HG03342 (cell line): ENCODE measurements at regions not wholly inside any gene's neighbourhood (a gene's known extent, or its start where the extent isn't known, plus 50 kb on each side); places are given as distances from the start of the nearest gene placed in this dataset.

Experiments used
- ATAC-seq: cut with Tn5 transposase; IDR thresholded peaks from one replicate; pipeline ENCODE4 v1.9.1; 2021; ENCODE audit warnings: mild to moderate bottlenecking, moderate library complexity; ENCODE audit not compliant: unreplicated experiment

DNA sequence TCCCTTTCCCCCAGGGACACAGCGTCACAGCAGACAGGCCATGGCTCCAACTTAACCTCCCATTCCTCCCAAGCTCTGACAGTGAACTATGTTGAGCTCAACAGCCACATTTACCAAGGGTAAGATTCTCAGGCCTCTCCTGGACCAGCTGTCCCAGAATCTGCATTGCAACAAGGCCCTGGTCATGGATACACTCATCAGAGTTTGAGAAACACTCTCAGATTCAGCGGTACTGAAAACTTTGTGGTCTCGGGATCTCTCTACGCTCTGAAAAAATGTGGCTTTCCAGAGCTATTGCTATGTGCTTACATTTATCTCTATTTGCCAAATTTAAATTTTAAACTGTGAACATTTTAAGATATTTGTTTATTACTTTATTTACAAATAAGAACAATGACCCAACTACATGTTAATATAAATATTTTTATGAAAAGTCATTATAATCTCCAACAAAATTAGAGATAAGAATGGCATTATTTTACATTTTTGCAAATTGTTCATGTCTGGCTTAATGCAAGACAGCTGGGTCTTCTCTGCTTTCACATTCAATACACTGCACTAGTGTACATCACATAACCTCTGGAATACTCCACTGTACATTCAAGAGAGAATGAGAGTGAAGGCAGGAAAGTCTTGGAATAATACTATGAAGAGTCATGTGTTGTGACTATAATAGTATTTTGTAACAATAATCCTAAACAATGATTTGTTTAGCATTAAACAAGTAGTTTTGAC lies 190.9 kb upstream of the PITRM1 start:
- no peak for ATAC-seq

DNA sequence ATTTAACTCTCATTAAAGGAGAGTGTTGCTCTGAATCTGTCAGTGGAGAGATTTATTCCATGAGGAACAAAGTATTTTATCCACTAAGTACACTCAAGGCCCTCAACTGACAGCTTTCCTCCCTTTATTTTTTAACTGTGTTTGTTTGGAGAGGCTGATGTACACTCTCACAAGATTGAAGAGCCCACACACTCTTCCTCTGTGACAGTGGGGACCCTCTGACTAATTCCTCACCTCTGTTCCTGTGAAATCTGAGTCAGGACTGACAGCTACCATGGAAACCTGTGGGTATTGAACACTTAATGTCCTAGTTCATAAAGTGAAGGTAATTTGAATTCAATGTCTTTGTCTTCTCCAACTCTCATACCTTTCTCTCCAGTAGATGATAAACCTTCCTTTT lies 189.8 kb upstream of the PITRM1 start:
- no peak for ATAC-seq

DNA sequence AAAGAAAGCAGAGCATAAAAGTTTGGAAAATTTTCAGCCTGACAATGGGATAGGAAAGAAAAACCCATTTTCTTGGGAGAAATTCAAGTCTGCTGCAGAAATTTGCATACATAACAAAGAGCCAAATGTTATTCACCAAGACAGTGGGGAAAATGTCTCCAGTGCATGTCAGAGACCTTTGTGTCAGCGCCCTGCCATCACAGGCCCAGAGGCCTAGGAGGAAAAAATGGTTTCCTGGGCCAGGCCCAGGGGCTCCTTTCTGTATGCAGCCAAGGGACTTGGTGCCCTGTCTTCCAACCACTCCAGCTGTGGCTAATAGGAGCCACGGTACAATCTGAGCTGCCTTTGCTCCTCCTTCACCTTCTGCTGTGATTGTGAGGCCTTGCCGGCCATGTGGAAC lies 189.1 kb upstream of the PITRM1 start:
- no peak for ATAC-seq

DNA sequence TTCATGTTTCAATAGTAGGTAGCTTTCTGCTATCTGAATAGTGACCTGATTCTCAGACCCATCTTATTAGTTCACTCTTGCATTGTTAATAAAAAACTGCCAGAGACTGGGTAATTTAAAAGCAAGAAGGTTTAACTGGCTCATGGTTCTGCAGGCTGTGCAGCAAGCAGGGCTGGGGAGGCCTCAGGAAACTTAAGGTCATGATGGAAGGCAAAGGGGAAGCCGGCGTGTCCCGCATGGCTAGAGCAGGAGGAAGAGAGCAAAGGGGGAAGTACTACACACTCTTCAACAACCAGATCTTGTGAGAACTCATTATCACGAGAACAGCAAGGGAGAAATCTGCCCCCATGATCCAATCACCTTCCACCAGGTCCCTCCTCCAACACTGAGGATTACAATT lies 185.2 kb upstream of the PITRM1 start:
- no peak for ATAC-seq

DNA sequence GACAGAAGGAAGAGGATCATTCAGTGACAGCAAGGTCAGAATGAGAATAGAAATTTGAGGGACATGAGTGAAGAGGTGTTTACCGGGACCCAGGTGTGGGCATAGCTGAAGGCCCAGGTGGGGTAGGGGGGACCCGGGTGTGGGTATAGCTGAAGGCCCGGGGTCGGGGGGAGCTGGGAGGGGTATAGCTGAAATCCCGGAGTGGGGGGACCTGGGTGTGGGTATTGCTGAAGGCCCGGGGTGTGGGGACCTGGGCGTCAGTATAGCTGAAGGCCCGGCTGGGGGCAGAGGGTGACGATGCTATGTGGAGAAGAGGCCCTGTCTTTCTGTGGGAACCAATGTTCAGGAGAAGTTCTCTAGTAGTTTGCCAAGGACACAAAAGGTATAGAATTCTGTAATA lies 183.0 kb upstream of the PITRM1 start:
- no peak for ATAC-seq

DNA sequence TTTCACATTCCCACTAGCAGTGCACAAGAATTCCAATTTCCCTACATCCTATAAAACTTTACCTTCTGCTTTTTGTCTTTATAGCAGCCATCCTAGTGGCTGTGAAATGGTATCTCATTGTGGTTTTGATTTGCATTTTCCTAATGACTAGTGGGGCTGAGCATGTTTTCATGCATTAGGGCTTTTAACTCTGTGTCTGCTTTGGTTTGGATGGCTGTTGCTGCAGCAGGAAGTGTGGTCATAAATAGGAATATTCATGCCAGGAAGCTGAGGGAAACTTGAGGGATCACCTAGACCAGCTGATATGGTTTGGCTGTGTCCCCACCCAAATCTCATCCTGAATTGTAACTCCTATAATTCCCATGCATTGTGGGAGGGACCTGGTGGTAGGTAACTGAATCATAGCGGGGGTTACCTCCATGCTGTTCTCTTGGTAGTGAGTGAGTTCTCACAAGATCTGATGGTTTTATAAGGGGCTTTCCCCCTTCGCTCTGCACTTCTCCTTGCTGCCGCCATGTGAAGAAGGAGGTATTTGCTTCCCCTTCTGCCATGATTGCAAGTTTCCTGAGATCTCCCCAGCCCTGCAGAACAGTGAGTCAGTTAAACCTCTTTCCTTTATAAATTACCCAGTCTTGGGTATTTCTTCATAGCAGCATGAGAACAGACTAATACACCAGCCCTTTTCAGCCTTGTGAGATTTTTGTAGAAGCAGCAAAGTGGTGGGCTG lies 181.8 kb upstream of the PITRM1 start:
- ATAC-seq, result no peak

DNA sequence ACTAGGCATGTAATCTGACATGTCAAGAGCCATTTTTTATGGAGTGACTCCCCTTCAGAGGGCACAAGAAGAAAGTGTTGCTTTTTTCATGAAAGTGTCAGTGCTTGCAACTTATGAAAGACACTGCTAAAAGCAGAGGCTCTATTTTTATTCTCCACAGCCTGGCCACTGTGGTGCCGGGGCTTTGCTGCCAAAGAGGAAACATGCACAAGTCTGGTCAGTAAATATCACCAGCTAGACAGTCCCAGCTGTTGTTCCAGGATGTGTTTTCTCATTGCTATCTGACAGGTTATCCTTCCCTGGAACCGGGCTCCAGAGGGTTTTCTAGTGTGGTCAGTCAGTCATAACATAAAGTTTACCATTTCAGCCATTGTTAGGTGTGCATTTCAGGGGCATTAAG lies 180.7 kb upstream of the PITRM1 start:
- no peak for ATAC-seq

DNA sequence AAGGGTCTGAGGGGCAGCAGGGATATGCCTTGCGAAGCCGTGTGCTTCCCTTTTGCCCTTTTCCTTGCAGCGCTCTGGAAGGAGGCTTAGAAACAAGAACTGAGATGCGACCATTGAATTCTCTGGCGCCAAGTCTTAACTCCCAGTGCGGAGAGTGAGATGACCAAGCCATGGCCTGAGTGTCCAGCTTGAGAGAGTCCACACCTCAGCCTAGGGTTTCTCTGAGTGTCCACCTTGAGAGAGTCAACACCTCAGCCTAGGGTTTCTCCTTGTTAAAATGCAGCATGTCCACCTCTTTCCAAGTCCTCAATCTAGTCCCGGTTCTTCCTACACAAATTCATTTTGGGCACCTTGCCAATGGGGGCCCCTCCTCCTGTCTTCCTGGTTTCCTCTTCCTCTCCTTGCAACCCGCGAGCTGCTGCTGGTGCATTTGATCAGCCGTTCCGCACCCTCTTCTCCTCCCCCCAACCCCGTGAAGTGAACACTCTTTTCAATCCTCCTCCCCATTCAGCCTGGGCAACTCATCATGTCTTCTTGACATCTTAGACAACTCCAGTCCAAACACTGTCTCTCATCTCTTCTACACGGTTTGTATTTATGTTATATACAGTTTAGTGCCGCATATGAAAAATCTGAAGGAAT lies 178.2 kb upstream of the PITRM1 start:
- ATAC-seq, result no peak

DNA sequence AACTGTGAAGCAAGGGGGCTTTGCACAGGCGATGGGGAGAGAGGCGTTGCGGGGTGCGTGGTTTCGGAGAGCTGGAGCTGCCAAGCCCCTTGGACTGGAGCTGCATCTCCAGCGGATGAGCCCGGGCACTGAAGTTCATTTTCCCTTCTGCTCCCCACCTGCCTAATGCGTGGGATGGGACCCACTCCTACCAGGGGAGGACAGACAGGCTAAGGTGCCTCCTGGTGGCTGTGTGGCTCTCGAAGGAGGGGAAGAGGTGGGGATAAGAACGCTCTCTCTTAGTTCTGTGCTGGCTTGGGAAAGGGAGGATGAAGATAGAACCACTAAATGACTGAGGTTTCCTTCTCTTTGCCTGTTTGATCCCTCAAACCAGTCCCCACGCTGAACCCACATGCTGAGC lies 177.6 kb upstream of the PITRM1 start:
- ATAC-seq, result no peak

DNA sequence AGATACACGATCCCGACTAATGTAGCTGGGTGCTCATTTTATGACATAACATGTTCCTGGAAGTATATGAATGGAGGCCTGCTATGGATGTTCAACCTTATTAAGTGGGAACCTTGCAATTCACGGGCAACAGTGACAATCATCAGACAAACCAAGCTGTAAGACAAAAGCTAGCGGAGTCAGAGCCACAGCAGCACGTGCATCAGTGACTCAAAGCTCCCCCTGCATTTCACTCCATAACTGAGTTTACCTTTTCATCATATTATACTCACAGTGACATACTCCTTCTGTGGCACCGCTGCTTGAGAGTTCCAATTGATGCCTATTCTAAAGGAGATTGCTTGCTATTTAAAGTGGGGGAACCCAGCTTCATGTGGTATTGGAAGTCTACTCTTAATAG lies 176.0 kb upstream of the PITRM1 start:
- no peak for ATAC-seq

DNA sequence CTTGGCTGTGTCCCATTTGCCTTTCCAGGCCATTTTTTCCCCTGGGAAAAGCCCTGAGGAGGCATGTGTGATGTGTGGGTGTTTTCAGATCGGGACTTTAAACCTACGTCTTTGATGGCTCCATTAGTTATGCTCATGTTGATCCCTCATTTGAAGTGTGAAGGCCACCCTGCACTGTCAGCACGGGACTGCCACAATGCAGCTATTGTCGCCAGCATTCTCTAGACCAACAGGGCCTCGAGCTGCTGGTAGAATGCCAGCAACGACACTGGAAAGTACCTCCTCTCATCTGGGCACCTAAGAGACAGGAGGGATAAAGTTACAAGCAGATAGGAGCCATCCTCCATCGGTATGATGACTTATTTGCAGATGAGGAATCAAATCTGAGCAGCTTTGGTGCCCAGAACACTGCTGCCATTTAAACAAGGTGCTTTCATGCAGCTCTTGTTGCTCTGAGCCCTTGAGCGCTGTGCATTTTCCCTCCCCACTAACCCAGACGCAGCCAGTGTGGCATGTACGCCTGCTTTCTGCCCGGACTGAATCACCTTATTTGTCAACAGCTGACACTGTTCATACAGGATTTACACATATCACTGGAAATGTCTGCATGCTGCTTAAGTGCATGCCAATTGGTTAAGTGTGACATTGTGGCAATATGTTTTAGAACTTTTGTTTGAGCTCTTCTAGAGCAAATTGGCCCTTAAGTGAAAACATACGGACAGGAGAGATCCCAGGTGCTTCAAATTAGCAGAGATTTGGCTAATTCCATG lies 175.0 kb upstream of the PITRM1 start:
- no peak for ATAC-seq

DNA sequence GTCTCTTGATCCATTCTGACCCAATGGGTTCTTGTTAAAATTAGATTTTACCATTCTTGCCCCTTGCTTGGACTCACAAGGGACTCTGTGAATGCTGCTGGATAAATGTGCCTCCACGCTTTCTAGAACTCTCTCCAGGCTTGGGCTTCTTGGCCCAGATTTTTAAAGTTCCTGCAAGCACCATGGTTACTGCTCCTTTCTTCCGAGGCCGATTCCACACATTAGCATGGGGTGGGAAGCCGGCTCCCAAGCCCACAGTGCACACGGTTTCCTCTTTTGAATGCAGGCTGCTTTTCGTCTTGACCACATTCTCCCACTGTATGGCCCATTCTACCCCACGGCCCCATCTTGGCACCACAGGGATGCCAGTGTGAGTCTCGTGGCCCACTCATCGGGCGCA lies 174.3 kb upstream of the PITRM1 start:
- ATAC-seq, result no peak

DNA sequence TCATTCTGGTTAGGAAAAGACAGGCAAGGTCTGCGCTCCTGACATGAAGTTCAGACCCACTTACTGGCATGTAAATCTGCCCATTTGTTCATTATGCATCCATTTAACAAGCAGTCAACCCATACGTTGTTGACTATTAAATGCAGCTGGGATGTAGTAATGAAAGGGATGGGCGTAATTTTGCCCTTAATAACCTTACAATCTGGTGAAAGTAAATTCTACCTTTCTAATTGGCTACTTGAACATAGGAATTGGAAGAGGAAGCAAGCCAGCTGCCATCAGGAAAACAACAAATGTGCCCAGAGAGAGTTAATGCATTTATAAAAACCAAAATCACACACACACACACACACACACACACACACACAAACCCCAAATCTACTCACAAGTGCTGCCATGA lies 170.2 kb upstream of the PITRM1 start:
- no peak for ATAC-seq

DNA sequence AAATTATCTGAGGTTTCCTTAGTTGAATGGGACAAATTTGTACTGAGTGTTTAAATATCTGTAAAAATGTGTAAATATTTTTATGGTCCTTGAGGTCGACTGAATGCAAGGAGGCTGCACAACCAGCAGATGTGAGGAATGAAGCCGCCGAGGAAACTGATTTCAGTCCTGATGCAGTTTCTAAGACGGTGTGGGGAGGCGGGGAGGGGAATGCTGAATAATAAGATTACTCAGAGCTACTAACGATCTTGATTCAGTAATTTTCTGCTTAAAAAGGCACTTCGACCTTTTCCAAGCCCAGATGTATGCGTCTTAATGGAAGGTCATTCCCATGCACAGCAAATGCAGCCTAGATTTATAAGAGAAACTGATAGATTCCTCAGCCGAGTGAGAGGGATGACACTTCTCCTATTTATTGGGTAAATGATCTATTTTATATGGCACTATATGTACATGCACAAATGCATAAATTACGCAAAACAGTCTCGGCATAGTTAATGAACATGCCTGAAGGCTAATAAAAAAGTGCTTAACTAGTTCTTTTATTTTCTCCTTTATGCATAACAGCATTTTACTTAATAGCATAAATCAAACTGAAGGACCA lies 167.6 kb upstream of the PITRM1 start:
- no peak for ATAC-seq

DNA sequence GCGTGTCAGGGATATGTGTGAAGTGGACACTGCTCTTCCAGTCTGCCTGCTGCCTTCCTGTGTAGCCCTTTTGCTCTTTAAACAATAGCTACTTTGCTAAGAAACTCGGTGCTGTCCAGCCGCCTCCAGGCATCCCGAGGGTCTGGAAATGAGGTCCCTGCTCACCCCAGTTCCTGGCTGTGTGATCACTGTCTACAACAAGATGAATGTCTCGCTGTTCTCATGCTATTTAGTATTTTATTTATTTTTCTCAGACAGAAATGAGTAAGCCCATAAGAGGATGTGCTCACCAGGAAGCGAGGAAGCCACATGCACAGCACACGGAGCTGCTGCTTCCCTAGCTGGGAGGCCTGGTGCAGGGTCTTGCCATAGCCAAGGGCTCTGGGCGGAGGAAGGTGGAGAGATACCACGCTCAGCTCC lies 167.0 kb upstream of the PITRM1 start:
- no peak for ATAC-seq

DNA sequence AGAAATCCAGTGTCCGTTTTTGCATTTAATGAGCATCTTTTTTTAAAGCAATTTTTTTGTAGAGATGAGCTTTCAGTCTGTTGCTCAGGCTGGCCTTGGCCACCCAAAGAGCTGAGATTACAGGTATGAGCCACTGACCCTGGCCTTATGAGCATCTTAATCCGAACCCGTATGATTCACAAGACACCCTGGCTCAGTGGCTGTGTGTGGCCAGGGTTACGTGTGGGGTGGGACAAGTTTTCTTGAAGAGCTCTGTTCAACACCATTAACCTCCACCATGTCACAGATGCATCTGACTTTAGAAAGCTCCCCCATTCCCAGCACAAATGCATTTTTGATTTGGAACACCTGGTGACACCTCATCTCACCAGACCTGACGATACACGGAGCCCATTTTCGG lies 166.5 kb upstream of the PITRM1 start:
- ATAC-seq, result no peak

DNA sequence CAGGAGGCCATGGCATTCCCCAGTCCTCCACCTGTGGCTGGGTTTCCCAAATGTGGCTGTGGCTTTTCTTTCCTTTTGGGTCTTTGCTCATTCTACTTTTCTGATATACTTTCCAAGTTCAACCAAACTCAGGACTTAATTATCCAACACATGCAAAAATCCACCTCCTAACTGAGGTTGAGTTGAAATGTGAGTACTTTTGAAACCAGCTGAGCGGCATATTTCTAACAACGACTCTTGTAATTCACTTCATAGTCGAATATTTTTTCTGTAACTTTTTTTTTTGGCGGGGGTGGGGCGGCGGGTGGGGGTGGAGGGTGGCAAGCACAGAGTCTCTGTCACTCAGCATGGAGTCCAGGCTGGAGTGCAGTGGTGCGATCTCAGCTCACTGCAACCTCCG lies 165.2 kb upstream of the PITRM1 start:
- ATAC-seq, result no peak

DNA sequence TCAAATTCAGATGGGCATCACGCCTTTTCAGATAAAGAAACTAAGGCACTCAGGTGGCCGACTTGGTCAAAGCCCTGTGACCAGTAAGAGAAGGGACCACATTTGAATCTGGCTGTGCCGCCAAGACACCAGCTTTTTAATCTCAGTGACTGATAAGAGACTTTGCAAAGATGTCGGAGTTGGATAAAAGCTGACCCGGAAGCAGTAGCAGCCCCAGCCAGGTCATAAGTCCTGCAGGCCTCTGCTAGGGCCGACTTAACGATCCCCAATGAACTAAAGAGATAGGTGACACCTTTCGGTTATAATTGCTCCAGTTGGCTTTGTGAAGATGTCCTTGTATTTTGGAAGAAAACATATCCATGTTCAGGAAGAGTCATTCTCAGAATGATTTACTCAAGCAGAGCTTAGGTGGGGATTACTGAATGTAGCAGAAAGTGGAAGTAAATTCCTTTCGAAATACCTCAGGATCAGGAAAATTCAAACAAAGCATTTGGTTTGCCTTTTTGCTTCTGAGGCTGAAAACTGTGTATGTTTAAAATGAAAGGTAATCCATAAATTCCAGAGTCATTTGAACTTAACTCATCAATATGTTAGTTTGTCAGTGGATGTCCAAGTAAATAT lies 164.2 kb upstream of the PITRM1 start:
- ATAC-seq, result no peak

DNA sequence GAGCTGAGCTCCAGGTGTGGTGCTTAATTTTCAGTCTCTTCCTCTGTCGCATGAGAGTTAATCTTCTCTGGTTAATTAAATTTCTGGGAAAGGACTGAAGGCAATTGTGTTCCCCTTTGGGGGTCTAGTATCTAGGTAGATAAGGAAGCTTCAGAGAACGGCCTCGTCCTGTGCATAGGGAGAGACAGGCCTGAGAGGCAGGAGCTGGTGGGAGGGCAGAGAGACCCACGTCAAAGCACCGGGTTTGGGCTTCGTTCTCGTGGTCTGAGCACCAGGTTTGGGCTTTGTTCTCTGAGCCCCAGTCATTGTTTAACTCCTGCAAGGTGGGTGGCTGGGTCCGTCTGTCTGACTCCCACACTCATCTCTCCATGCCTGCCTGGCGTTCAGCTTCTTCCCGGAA lies 160.8 kb upstream of the PITRM1 start:
- no peak for ATAC-seq

DNA sequence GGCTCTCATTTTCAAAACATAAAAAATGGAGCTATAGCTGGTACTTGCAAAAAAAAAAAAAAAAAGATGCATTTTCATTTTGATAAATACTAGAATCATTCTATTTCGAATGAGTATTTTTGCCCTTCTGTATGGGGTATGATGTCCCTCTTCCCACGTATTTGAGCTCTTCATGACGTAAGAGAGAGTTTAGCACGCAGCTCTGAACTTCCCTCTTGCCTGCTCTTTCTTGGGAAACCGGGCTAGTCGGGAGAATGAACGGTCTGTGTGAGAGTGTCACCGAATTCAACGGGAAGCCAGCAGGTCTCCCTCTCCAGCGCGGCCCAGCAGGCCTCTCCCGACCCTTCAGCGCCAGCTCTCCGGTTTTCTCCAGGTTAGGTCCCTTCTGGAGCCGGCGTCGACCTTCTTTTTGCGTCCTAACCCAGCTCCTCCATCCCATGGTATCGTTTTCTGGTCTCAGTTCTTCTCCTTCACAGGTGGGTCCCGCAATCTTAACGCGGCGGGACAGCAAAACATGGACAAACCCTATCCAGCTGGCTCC lies 159.2 kb upstream of the PITRM1 start:
- no peak for ATAC-seq
